ENCODE measurements at regions not wholly inside any gene's neighbourhood (a gene's known extent, or its start where the extent isn't known, plus 50 kb on each side); places are given as distances from the start of the nearest gene placed in this dataset.
"Not testable (repeated sequence)": the region's sequence is repeated elsewhere in the genome, so short reads cannot be mapped to it uniquely, and the experiment has no call there.

GRCh38 chr16:10232757-10233156 lies 50.5 kb upstream of the GRIN2A start:
- no peak for DNase-seq

- DNase-seq = no peak
These were observed 57.4 kb upstream of the GRIN2A start for GRCh38 chr16:10239640-10240039.

GRCh38 chr16:10240854-10241613 lies 58.8 kb upstream of the GRIN2A start:
- DNase-seq = no peak

- DNase-seq = no peak
These were observed 59.9 kb upstream of the GRIN2A start for GRCh38 chr16:10242097-10242496.

GRCh38 chr16:10242916-10243315 lies 60.7 kb upstream of the GRIN2A start:
- no peak for DNase-seq

GRCh38 chr16:10245002-10245401 lies 62.8 kb upstream of the GRIN2A start:
- DNase-seq = no peak

- no peak for DNase-seq
These were observed 68.1 kb upstream of the GRIN2A start for GRCh38 chr16:10250137-10250828.

- DNase-seq = no peak
These were observed 69.9 kb upstream of the GRIN2A start for GRCh38 chr16:10252155-10252554.

- DNase-seq = no peak
These were observed 71.2 kb upstream of the GRIN2A start for GRCh38 chr16:10253409-10253808.

GRCh38 chr16:10255728-10256127 lies 73.5 kb upstream of the GRIN2A start:
- DNase-seq = no peak

- DNase-seq = peak; percentile 26
These were observed 74.8 kb upstream of the GRIN2A start for GRCh38 chr16:10256784-10257641.

GRCh38 chr16:10257642-10258251 lies 75.5 kb upstream of the GRIN2A start:
- DNase-seq = not testable (repeated sequence)

- DNase-seq = not testable (repeated sequence)
These were observed 76.8 kb upstream of the GRIN2A start for GRCh38 chr16:10258930-10259603.

GRCh38 chr16:10261077-10261476 lies 78.8 kb upstream of the GRIN2A start:
- DNase-seq = no peak

- not testable (repeated sequence) for DNase-seq
These were observed 79.3 kb upstream of the GRIN2A start for GRCh38 chr16:10261526-10261925.

GRCh38 chr16:10262377-10263132 lies 80.3 kb upstream of the GRIN2A start:
- DNase-seq = no peak

GRCh38 chr16:10265770-10266615 lies 83.8 kb upstream of the GRIN2A start:
- no peak for DNase-seq

- DNase-seq = no peak
These were observed 84.6 kb upstream of the GRIN2A start for GRCh38 chr16:10266809-10267208.

- no peak for DNase-seq
These were observed 87.4 kb upstream of the GRIN2A start for GRCh38 chr16:10269632-10270031.

GRCh38 chr16:10272250-10272854 lies 90.1 kb upstream of the GRIN2A start:
- DNase-seq = not testable (repeated sequence)
